K562 (cell line): ENCODE measurements at regions not wholly inside any gene's neighbourhood (a gene's known extent, or its start where the extent isn't known, plus 50 kb on each side); places are given as distances from the start of the nearest gene placed in this dataset.
"Not testable (repeated sequence)": the region's sequence is repeated elsewhere in the genome, so short reads cannot be mapped to it uniquely, and the experiment has no call there.

ENCODE experiments used
- ATAC-seq: fragments of 200-7000 bp; cut with Tn5 transposase; 3 replicates; pipeline ENCODE4 v1.9.1; 2020; ENCODE audit warnings: moderate library complexity
- BruUV-seq: library from RNA; stranded (reverse); fragments of 400-500 nt; replicated peaks from 2 replicates; lab custom pipeline; 2021; lab: Mats Ljungman, UMichigan
- CTCF ChIA-PET: fragments of 300-600 bp; formaldehyde crosslinking; extraction: SDS; loops from one replicate; lab custom pipeline; 2021; ENCODE audit warnings: low intra/inter-chr PET ratio; lab: Yijun Ruan, JAX
- POLR2A ChIA-PET: fragments of 300-600, 350-650 bp; sonication (Branson Sonifier 250); formaldehyde crosslinking; extraction: SDS; loops from one replicate; lab custom pipeline; 2021; ENCODE audit warnings: antibody characterized with exemption, inconsistent platforms; lab: Yijun Ruan, JAX
- DNase-seq, 4 experiments: peaks; one replicate each; pipeline versions ENCODE4 v3.0.0 to v3.0.0-alpha.2; 2011 to 2018; ENCODE audit warnings: low spot score in 3 of 4, mixed read lengths in 3 of 4; ENCODE audit errors: extremely low read depth in 1 of 4
- FAIRE-seq: peaks from 2 replicates; lab custom pipeline; 2011; peaks lifted over from hg19 to GRCh38; lab: Jason Lieb, UNC
- H2AFZ ChIP-seq: 2 replicates; pipeline ENCODE4 v1.6.0; 2011; ENCODE audit warnings: low read depth, low read length, control low read depth, inconsistent platforms
- H3K27ac ChIP-seq: fragments of 200-600 bp; 3 replicates; pipeline ENCODE4 v1.8.0; 2011; ENCODE audit warnings: low read depth, mild to moderate bottlenecking, control low read depth, inconsistent platforms, low read length, moderate library complexity, mixed read lengths; ENCODE audit errors: extremely low read depth
- H3K27me3 ChIP-seq, 2 experiments: fragments of 300-600 bp in 1 of 2; 2 replicates in 1 of 2; 3 replicates in 1 of 2; pipeline versions ENCODE4 v1.6.0 to v1.8.0; 2011; ENCODE audit warnings: inconsistent platforms in 2 of 2, low read length in 2 of 2, mild to moderate bottlenecking in 1 of 2, mixed read lengths in 1 of 2, moderate library complexity in 1 of 2; ENCODE audit not compliant: control insufficient read depth in 2 of 2, insufficient read depth in 2 of 2
- H3K36me3 ChIP-seq: fragments of 300-600 bp; 3 replicates; pipeline ENCODE4 v1.8.0; 2011; ENCODE audit warnings: mild to moderate bottlenecking, low read length, inconsistent platforms; ENCODE audit not compliant: control insufficient read depth, insufficient read depth
- H3K4me1 ChIP-seq, 2 experiments: fragments of 200-600 bp in 1 of 2; replicated peaks in 1 of 2; 2 replicates in 1 of 2; 3 replicates in 1 of 2; pipeline versions ENCODE4 v1.5.1 to v1.8.0; 2011; ENCODE audit warnings: inconsistent platforms in 2 of 2, low read length in 2 of 2, mild to moderate bottlenecking in 1 of 2, mixed read lengths in 1 of 2, moderate library complexity in 1 of 2; ENCODE audit not compliant: control insufficient read depth in 2 of 2, insufficient read depth in 2 of 2
- H3K4me2 ChIP-seq: 2 replicates; pipeline ENCODE4 v1.6.1; 2011; ENCODE audit warnings: low read length, control low read depth, inconsistent platforms, mixed read lengths; ENCODE audit not compliant: insufficient read depth
- H3K4me3 ChIP-seq: fragments of 200-600 bp; sonication (generic), shearing (Covaris generic); 2 replicates; pipeline ENCODE4 v1.5.1; 2016; ENCODE audit warnings: control low read depth, inconsistent platforms
- H3K79me2 ChIP-seq: fragments of 200-600 bp; 3 replicates; pipeline ENCODE4 v1.8.0; 2011; ENCODE audit warnings: low read length, inconsistent platforms; ENCODE audit not compliant: control insufficient read depth, insufficient read depth
- H3K9ac ChIP-seq, 2 experiments: 2 replicates each; pipeline versions ENCODE4 v1.6.0 to v1.6.1; 2011; ENCODE audit warnings: low read depth in 2 of 2, low read length in 2 of 2, control low read depth in 1 of 2, inconsistent platforms in 1 of 2, mild to moderate bottlenecking in 1 of 2, mixed read lengths in 1 of 2; ENCODE audit not compliant: insufficient read depth in 1 of 2
- H3K9me1 ChIP-seq: one replicate; pipeline ENCODE4 v1.6.0; 2011; ENCODE audit warnings: inconsistent platforms, mild to moderate bottlenecking, low read length, moderate library complexity; ENCODE audit not compliant: control insufficient read depth, insufficient read depth
- H3K9me3 ChIP-seq: replicated peaks from 2 replicates; pipeline ENCODE4 v1.5.1; 2011; ENCODE audit warnings: low read depth, low read length, inconsistent platforms; ENCODE audit not compliant: control insufficient read depth, insufficient read depth
- H4K20me1 ChIP-seq: replicated peaks from 2 replicates; pipeline ENCODE4 v1.6.1; 2011; ENCODE audit warnings: low read length, inconsistent platforms, mixed read lengths; ENCODE audit not compliant: control insufficient read depth, insufficient read depth
- WGBS: fragments of 100-300 bp; shearing (Covaris generic); methylation state at CpG from one replicate; pipeline ENCODE4 v1.1.6; 2016; ENCODE audit warnings: low coverage, mixed read lengths; ENCODE audit not compliant: insufficient coverage; ENCODE audit errors: missing lambda C conversion rate; 5-methylcytosine and 5-hydroxymethylcytosine counted together
- in situ Hi-C: fragments of 300-500 bp; cut with MboI; formaldehyde crosslinking; loops from 4 replicates; pipeline ENCODE4 v1.15.0; 2018; ENCODE audit warnings: inconsistent platforms, mixed read lengths
- intact Hi-C: fragments of 100-400 bp; cut with micrococcal nuclease; formaldehyde crosslinking; loops from 2 replicates; pipeline ENCODE4 v1.14.2; 2022

DNA sequence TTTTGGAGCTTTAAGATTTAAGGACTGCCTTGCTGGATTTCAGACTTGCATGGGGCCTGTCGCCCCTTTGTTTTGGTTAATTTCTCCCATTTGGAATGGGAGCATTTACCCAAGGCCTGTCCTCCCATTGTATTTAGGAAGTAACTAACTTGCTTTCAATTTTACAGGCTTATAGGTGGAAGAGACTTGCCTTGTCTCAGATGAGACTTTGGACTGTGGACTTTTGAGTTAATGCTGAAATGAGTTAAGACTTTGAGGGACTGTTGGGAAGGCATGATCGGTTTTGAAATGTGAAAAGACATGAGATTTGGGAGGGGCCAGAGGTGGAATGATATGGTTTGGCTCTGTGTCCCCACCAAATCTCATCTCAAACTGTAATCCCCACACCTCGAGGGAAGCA is 56.5 kb upstream of the TNFSF10 start:
- ATAC-seq, H3K79me2 ChIP-seq, in situ Hi-C loops, H3K9me3 ChIP-seq, DNase-seq, BruUV-seq, H3K27me3 ChIP-seq, H3K4me2 ChIP-seq, H3K27ac ChIP-seq, FAIRE-seq, intact Hi-C loops, CTCF ChIA-PET, H3K9me1 ChIP-seq, H3K4me3 ChIP-seq, H4K20me1 ChIP-seq, H3K4me1 ChIP-seq, H2AFZ ChIP-seq, H3K9ac ChIP-seq, H3K36me3 ChIP-seq, POLR2A ChIA-PET: not testable (repeated sequence)
- WGBS, result 30% methylated on average over 2 of the region's 3 CpGs

- POLR2A ChIA-PET, CTCF ChIA-PET, H3K4me1 ChIP-seq, H3K9ac ChIP-seq, DNase-seq, H3K27ac ChIP-seq, H3K4me2 ChIP-seq, in situ Hi-C loops, H3K79me2 ChIP-seq, H3K36me3 ChIP-seq, H3K9me1 ChIP-seq, H3K27me3 ChIP-seq, BruUV-seq, H4K20me1 ChIP-seq, H2AFZ ChIP-seq, H3K9me3 ChIP-seq, intact Hi-C loops, ATAC-seq, H3K4me3 ChIP-seq, FAIRE-seq: not testable (repeated sequence)
- WGBS, result 36% methylated on average over 1 of the region's 1 CpG
Measured at GRCh38 chr3:172578714-172579113, 55.5 kb upstream of the TNFSF10 start.
